Renal cortical epithelial cell (primary cell): ENCODE measurements at regions not wholly inside any gene's neighbourhood (a gene's known extent, or its start where the extent isn't known, plus 50 kb on each side); places are given as distances from the start of the nearest gene placed in this dataset.
A peak's percentile ranks its signal among the peaks of the same experiment; 100 is the strongest.

Experiments used
- DNase-seq: peaks from one replicate; pipeline ENCODE4 v3.0.0-alpha.2; 2011; ENCODE audit warnings: low read depth

- DNase-seq: no peak
Observed at GRCh38 chr1:14302025-14302424, 296.5 kb upstream of the KAZN start.

GRCh38 chr1:14303011-14303410 lies 295.5 kb upstream of the KAZN start:
- DNase-seq: peak; percentile 72

GRCh38 chr1:14304381-14304865 lies 294.1 kb upstream of the KAZN start:
- DNase-seq: peak; percentile 86

GRCh38 chr1:14308460-14308859 lies 290.0 kb upstream of the KAZN start:
- DNase-seq: no peak

- DNase-seq: no peak
Observed at GRCh38 chr1:14309984-14310383, 288.5 kb upstream of the KAZN start.

GRCh38 chr1:14310476-14310875 lies 288.0 kb upstream of the KAZN start:
- no peak for DNase-seq

GRCh38 chr1:14313731-14314431 lies 284.6 kb upstream of the KAZN start:
- no peak for DNase-seq

- DNase-seq: no peak
Observed at GRCh38 chr1:14318830-14319229, 279.7 kb upstream of the KAZN start.

- DNase-seq: peak; percentile 44
Observed at GRCh38 chr1:14320518-14320917, 278.0 kb upstream of the KAZN start.

- no peak for DNase-seq
Observed at GRCh38 chr1:14320986-14321385, 277.5 kb upstream of the KAZN start.

- DNase-seq: no peak
Observed at GRCh38 chr1:14321422-14321821, 277.1 kb upstream of the KAZN start.

GRCh38 chr1:14323568-14324247 lies 274.8 kb upstream of the KAZN start:
- DNase-seq: no peak

- DNase-seq: no peak
Observed at GRCh38 chr1:14324248-14324630, 274.2 kb upstream of the KAZN start.

- DNase-seq: no peak
Observed at GRCh38 chr1:14326857-14327256, 271.6 kb upstream of the KAZN start.

- DNase-seq: no peak
Observed at GRCh38 chr1:14328685-14329084, 269.8 kb upstream of the KAZN start.

- no peak for DNase-seq
Observed at GRCh38 chr1:14332158-14332557, 266.3 kb upstream of the KAZN start.

- no peak for DNase-seq
Observed at GRCh38 chr1:14334336-14335176, 263.9 kb upstream of the KAZN start.

- no peak for DNase-seq
Observed at GRCh38 chr1:14338509-14338908, 260.0 kb upstream of the KAZN start.

- DNase-seq: no peak
Observed at GRCh38 chr1:14339288-14339687, 259.2 kb upstream of the KAZN start.

GRCh38 chr1:14340002-14340785 lies 258.3 kb upstream of the KAZN start:
- no peak for DNase-seq

GRCh38 chr1:14341147-14341546 lies 257.3 kb upstream of the KAZN start:
- DNase-seq: no peak
